ENCODE measurements at regions not wholly inside any gene's neighbourhood (a gene's known extent, or its start where the extent isn't known, plus 50 kb on each side); places are given as distances from the start of the nearest gene placed in this dataset.

DNA sequence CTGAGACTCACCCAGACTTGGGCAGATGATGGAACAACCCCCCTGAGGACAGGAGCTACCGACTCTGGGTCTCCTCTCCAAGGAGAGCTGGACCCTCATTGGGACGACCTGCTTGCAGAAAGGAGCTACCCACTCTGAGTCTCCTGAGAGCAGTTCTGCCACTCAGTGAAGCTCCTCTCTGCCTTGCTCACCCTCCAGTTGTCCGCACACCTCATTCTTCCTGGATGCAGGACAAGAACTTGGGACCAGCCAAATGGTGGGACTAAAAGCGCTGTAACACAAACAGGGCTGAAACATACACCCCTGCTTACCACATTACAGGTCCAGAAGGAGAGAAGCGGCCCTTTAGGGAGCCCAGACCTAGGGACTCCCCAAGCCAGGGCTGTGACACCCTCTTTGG lies 124.9 kb upstream of the CCDC150 start:
- Histone ChIP-seq H3K4me1 (ENCODE audit: control insufficient read depth, extremely low read depth, insufficient read depth, low read length) (no peaks in the 10 kb centered on the region), H3K9ac (replicated peaks; ENCODE audit: extremely low read depth, insufficient read depth, low read length) (no peak overlapping the region), H3K79me2 (ENCODE audit: control insufficient read depth, insufficient read depth, low read length) (no peaks in the 10 kb centered on the region), H3K4me3 (replicated peaks in 1 of 3; ENCODE audit: insufficient read depth in 1 of 3, low read depth in 1 of 3, low read length in 3 of 3) (no peak overlapping the region), H3K9me3 (replicated peaks; ENCODE audit: control insufficient read depth, insufficient read depth, low read length) (no peaks in the 10 kb centered on the region), H3K4me2 (ENCODE audit: insufficient read depth, low read length) (no peak overlapping the region), H3K36me3 (ENCODE audit: control insufficient read depth in 2 of 2, extremely low read depth in 1 of 2, insufficient read depth in 2 of 2, low read length in 2 of 2) (no peaks in the 10 kb centered on the region), H4K20me1 (replicated peaks; ENCODE audit: control insufficient read depth, extremely low read depth, insufficient read depth, low read length) (no peaks in the 10 kb centered on the region), H3K27ac (ENCODE audit: insufficient read depth, low read depth, low read length) (no peak overlapping the region), H3K27me3 (ENCODE audit: control insufficient read depth in 2 of 2, insufficient read depth in 2 of 2, low read length in 2 of 2) (peaks cover 7 to 8% of the 10 kb centered on the region in 2 experiments), H3K9me1 (replicated peaks; ENCODE audit: control insufficient read depth, extremely low read depth, insufficient read depth, low read length) (no peaks in the 10 kb centered on the region), H2AFZ (ENCODE audit: low read depth, low read length) (no peak overlapping the region)
- ChIA-PET POLR2A (no interaction called here), CTCF (no interaction called here)
- dilution Hi-C loops (cut with MboI; ENCODE audit: extremely low pct_ligation_motif_present, low sequenced_read_pairs) (no loop called here), intact Hi-C loops (cut with micrococcal nuclease) (no loop called here)
- no TSS peak for BruUV-seq (replicated peaks)
- no peak for TF ChIP-seq JUN (IDR thresholded peaks at IDR 0.05; ENCODE audit: borderline replicate concordance, insufficient read depth, insufficient read length, low read depth)
- TF ChIP-seq FOS (IDR thresholded peaks at IDR 0.05; ENCODE audit: borderline replicate concordance, insufficient read depth, low read length), result no peak
- no peak for TF ChIP-seq POLR2AphosphoS5 (IDR thresholded peaks at IDR 0.05; ENCODE audit: insufficient read depth, low read depth, low read length)
- TF ChIP-seq, protein P1, sequence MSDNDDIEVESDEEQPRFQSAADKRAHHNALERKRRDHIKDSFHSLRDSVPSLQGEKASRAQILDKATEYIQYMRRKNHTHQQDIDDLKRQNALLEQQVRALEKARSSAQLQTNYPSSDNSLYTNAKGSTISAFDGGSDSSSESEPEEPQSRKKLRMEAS (IDR thresholded peaks at IDR 0.05; ENCODE audit: insufficient read depth, insufficient read length), result no peak
- TF ChIP-seq MYC (IDR thresholded peaks at IDR 0.05; ENCODE audit: low read depth, low read length), result no peak
- TF ChIP-seq, protein P2, sequence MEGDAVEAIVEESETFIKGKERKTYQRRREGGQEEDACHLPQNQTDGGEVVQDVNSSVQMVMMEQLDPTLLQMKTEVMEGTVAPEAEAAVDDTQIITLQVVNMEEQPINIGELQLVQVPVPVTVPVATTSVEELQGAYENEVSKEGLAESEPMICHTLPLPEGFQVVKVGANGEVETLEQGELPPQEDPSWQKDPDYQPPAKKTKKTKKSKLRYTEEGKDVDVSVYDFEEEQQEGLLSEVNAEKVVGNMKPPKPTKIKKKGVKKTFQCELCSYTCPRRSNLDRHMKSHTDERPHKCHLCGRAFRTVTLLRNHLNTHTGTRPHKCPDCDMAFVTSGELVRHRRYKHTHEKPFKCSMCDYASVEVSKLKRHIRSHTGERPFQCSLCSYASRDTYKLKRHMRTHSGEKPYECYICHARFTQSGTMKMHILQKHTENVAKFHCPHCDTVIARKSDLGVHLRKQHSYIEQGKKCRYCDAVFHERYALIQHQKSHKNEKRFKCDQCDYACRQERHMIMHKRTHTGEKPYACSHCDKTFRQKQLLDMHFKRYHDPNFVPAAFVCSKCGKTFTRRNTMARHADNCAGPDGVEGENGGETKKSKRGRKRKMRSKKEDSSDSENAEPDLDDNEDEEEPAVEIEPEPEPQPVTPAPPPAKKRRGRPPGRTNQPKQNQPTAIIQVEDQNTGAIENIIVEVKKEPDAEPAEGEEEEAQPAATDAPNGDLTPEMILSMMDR (IDR thresholded peaks at IDR 0.05; ENCODE audit: extremely low read depth in 1 of 2, insufficient read depth in 1 of 2, low read depth in 1 of 2, low read length in 2 of 2), result no peak
- TF ChIP-seq POLR2A (IDR thresholded peaks at IDR 0.05; ENCODE audit: low read depth, low read length), result no peak
- TF ChIP-seq EZH2 (IDR thresholded peaks at IDR 0.05; ENCODE audit: borderline replicate concordance, low read depth, low read length, severe bottlenecking), result no peak
- TF ChIP-seq GATA2 (IDR thresholded peaks at IDR 0.05; ENCODE audit: insufficient read depth, insufficient read length, low read depth, low read length), result no peak
- DNase-seq (ENCODE audit: low read depth, low spot score), result no peak
- FAIRE-seq, result no peak

Data from endothelial cell of umbilical vein (primary cell).